DOHH2 (cell line): ENCODE measurements at regions not wholly inside any gene's neighbourhood (a gene's known extent, or its start where the extent isn't known, plus 50 kb on each side); places are given as distances from the start of the nearest gene placed in this dataset.

Source experiments
- H3F3A ChIP-seq: fragments of 200-600 bp; sonication (generic), shearing (Covaris generic); 2 replicates; pipeline ENCODE4 v1.6.0; 2016; ENCODE audit warnings: antibody characterized with exemption, mild to moderate bottlenecking; ENCODE audit not compliant: control insufficient read depth, insufficient read depth
- H3K27ac ChIP-seq: fragments of 200-600 bp; sonication (generic); 2 replicates; pipeline ENCODE4 v1.5.1; 2014; ENCODE audit warnings: low read depth, mild to moderate bottlenecking, low read length, moderate library complexity
- H3K27me3 ChIP-seq: fragments of 200-600 bp; sonication (generic); 2 replicates; pipeline ENCODE4 v1.6.1; 2014; ENCODE audit warnings: mild to moderate bottlenecking, low read length, mixed read lengths; ENCODE audit not compliant: control insufficient read depth
- H3K36me3 ChIP-seq: fragments of 200-600 bp; sonication (generic); 2 replicates; pipeline ENCODE4 v1.6.1; 2014; ENCODE audit warnings: mild to moderate bottlenecking, low read length, moderate library complexity, mixed read lengths; ENCODE audit not compliant: control insufficient read depth
- H3K4me1 ChIP-seq: fragments of 200-600 bp; sonication (generic); 2 replicates; pipeline ENCODE4 v1.6.1; 2014; ENCODE audit warnings: mild to moderate bottlenecking, low read length, mixed read lengths; ENCODE audit not compliant: control insufficient read depth
- H3K4me2 ChIP-seq: fragments of 200-600 bp; sonication (generic); 2 replicates; pipeline ENCODE4 v1.6.0; 2014; ENCODE audit warnings: mild to moderate bottlenecking, low read length, moderate library complexity
- H3K4me3 ChIP-seq: fragments of 200-600 bp; sonication (generic); 2 replicates; pipeline ENCODE4 v1.5.1; 2014; ENCODE audit warnings: mild to moderate bottlenecking, low read length, mixed read lengths
- H3K79me2 ChIP-seq: fragments of 200-600 bp; sonication (generic); 2 replicates; pipeline ENCODE4 v1.6.1; 2014; ENCODE audit warnings: mild to moderate bottlenecking, low read length, mixed read lengths; ENCODE audit not compliant: control insufficient read depth
- H3K9me2 ChIP-seq: fragments of 200-600 bp; sonication (generic); replicated peaks from 2 replicates; pipeline ENCODE4 v1.6.1; 2014; ENCODE audit warnings: mild to moderate bottlenecking, low read length, mixed read lengths; ENCODE audit not compliant: control insufficient read depth
- H3K9me3 ChIP-seq: fragments of 200-600 bp; sonication (generic); 2 replicates; pipeline ENCODE4 v1.6.1; 2014; ENCODE audit warnings: antibody characterized with exemption, low read length, mixed read lengths; ENCODE audit not compliant: control insufficient read depth, insufficient read depth
- H4K20me1 ChIP-seq: fragments of 200-600 bp; sonication (generic); 2 replicates; pipeline ENCODE4 v1.6.0; 2014; ENCODE audit warnings: low read depth, mild to moderate bottlenecking, antibody characterized with exemption, low read length, moderate library complexity; ENCODE audit not compliant: control insufficient read depth, insufficient read depth
- EZH2phosphoT487 ChIP-seq: fragments of 200-600 bp; sonication (generic); IDR thresholded peaks from 2 replicates; pipeline ENCODE4 v1.6.1; 2017; ENCODE audit warnings: borderline replicate concordance, mild to moderate bottlenecking, antibody characterized with exemption, low read length, moderate library complexity, mixed read lengths
- TF ChIP-seq, protein P1 (sequence below): fragments of 200-600 bp; sonication (generic); IDR thresholded peaks from one replicate; pipeline ENCODE4 v1.5.1; 2014; ENCODE audit warnings: antibody characterized with exemption, mild to moderate bottlenecking, low read depth, low read length; ENCODE audit not compliant: poor library complexity, severe bottlenecking

DNA sequence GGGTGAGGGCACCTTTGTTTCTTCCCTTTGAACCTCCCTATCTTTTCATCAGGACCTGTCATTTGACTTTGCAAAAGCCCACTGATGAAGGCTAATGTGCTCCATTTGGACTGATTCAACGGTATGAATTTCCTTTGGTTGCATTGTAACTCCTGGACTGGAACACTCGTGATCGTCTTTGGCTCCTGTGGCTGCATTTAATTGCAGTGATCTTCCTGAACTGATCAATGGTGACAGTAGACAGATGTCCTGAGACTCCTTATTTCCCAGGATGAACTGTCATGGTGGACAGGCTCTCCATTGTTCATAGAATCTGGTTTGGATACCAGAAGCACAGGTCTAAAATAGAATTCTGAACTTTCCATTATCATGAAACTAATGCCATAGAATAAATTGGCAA is 224.8 kb upstream of the GAP43 start:
- H3K27me3 ChIP-seq, result no peaks in the 10 kb centered on the region
- no peaks in the 10 kb centered on the region for H3K9me2 ChIP-seq
- no peaks in the 10 kb centered on the region for H3K36me3 ChIP-seq
- no peaks in the 10 kb centered on the region for H3K79me2 ChIP-seq
- H3K4me2 ChIP-seq, result no peak overlapping the region
- no peak for TF ChIP-seq EZH2phosphoT487
- TF ChIP-seq, protein P1, sequence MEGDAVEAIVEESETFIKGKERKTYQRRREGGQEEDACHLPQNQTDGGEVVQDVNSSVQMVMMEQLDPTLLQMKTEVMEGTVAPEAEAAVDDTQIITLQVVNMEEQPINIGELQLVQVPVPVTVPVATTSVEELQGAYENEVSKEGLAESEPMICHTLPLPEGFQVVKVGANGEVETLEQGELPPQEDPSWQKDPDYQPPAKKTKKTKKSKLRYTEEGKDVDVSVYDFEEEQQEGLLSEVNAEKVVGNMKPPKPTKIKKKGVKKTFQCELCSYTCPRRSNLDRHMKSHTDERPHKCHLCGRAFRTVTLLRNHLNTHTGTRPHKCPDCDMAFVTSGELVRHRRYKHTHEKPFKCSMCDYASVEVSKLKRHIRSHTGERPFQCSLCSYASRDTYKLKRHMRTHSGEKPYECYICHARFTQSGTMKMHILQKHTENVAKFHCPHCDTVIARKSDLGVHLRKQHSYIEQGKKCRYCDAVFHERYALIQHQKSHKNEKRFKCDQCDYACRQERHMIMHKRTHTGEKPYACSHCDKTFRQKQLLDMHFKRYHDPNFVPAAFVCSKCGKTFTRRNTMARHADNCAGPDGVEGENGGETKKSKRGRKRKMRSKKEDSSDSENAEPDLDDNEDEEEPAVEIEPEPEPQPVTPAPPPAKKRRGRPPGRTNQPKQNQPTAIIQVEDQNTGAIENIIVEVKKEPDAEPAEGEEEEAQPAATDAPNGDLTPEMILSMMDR, result no peak
- H3K27ac ChIP-seq, result no peak overlapping the region
- no peaks in the 10 kb centered on the region for H4K20me1 ChIP-seq
- no peak overlapping the region for H3K4me3 ChIP-seq
- no peaks in the 10 kb centered on the region for H3K4me1 ChIP-seq
- no peaks in the 10 kb centered on the region for H3K9me3 ChIP-seq
- H3F3A ChIP-seq, result no peaks in the 10 kb centered on the region

DNA sequence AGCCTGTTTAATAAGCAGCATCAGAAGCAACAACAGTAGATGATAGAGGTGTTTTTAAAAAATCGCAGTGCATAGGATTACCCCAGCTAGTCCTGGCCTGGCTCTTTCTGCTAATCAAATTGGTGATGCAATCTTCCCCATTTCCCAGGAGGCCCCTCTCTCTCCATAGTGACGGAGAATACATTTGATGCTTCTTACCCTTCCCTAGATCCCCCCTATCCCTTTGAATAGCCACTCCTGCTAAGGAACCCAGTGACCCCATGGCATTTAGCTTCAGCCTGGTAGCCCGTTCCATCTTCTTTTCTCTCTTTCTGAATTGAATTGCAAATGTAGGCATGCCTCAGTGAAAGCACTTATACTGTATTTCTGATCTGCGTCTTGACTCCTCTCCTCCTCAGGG is 223.6 kb upstream of the GAP43 start:
- Histone ChIP-seq H3F3A (no peaks in the 10 kb centered on the region), H3K27me3 (no peaks in the 10 kb centered on the region), H3K79me2 (no peaks in the 10 kb centered on the region), H3K36me3 (no peaks in the 10 kb centered on the region), H3K27ac (no peak overlapping the region), H4K20me1 (no peaks in the 10 kb centered on the region), H3K4me3 (no peak overlapping the region), H3K4me1 (no peaks in the 10 kb centered on the region), H3K9me3 (no peaks in the 10 kb centered on the region), H3K9me2 (no peaks in the 10 kb centered on the region), H3K4me2 (no peak overlapping the region)
- TF ChIP-seq, protein P1, result no peak
- no peak for TF ChIP-seq EZH2phosphoT487

DNA sequence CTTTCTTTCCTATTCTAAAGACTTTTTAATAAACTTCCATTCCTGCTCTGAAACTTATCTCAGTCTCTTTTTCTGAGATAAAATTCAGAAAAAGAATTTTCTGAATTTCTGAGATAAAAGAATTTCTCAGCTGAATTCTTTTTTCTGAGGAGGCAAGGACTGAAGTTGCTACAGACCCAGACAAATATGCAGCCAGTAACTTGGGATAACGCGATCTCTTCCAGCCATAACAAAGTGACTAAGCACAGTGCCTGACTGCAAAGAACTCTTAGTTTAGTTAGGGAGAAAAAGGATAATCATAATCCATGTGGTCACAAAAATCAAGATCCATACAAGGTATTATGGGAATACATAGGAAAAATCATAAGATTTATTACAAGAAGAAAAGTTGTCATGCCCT is 222.0 kb upstream of the GAP43 start:
- H3K4me1 ChIP-seq, result no peaks in the 10 kb centered on the region
- no peaks in the 10 kb centered on the region for H4K20me1 ChIP-seq
- no peaks in the 10 kb centered on the region for H3K27me3 ChIP-seq
- H3K4me3 ChIP-seq, result no peak overlapping the region
- H3K9me3 ChIP-seq, result no peaks in the 10 kb centered on the region
- no peak for TF ChIP-seq EZH2phosphoT487
- TF ChIP-seq, protein P1, result no peak
- no peak overlapping the region for H3K27ac ChIP-seq
- no peak overlapping the region for H3K4me2 ChIP-seq
- no peaks in the 10 kb centered on the region for H3K79me2 ChIP-seq
- H3F3A ChIP-seq, result no peaks in the 10 kb centered on the region
- H3K9me2 ChIP-seq, result no peaks in the 10 kb centered on the region
- H3K36me3 ChIP-seq, result no peaks in the 10 kb centered on the region
